22Rv1 (cell line): ENCODE measurements at regions not wholly inside any gene's neighbourhood (a gene's known extent, or its start where the extent isn't known, plus 50 kb on each side); places are given as distances from the start of the nearest gene placed in this dataset.

Experiments
- ZFX ChIP-seq: fragments of 450-650 bp; IDR thresholded peaks from 2 replicates; pipeline ENCODE4 v1.6.1; 2017; ENCODE audit warnings: antibody characterized with exemption, borderline replicate concordance
- TF ChIP-seq, protein P1 (sequence below): fragments of 450-650 bp; IDR thresholded peaks from 2 replicates; pipeline ENCODE4 v1.5.1; 2017; ENCODE audit warnings: mild to moderate bottlenecking

DNA sequence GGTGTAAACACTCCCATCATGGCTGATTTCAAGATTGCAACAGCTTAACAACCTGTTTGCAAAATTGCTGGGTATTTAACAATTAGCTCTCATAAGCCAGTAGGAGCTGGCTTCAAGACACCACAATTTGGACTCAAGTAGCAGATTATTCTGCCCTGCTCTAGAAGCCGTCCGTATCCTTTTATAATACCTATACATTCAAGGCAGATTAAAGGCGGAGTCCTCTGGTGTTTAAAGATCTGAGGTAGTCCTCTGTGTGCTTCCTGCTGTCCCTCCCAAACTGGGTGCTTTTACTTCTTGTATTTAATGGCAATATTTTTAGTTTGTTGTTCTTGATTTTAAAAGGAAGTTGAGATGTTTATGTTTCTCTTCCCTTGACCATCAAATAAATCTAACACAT lies 62.2 kb upstream of the SOX4 start:
- TF ChIP-seq, protein P1, sequence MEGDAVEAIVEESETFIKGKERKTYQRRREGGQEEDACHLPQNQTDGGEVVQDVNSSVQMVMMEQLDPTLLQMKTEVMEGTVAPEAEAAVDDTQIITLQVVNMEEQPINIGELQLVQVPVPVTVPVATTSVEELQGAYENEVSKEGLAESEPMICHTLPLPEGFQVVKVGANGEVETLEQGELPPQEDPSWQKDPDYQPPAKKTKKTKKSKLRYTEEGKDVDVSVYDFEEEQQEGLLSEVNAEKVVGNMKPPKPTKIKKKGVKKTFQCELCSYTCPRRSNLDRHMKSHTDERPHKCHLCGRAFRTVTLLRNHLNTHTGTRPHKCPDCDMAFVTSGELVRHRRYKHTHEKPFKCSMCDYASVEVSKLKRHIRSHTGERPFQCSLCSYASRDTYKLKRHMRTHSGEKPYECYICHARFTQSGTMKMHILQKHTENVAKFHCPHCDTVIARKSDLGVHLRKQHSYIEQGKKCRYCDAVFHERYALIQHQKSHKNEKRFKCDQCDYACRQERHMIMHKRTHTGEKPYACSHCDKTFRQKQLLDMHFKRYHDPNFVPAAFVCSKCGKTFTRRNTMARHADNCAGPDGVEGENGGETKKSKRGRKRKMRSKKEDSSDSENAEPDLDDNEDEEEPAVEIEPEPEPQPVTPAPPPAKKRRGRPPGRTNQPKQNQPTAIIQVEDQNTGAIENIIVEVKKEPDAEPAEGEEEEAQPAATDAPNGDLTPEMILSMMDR: no peak
- TF ChIP-seq ZFX: no peak
